Heart left ventricle (tissue), 13 donors: ENCODE measurements at regions not wholly inside any gene's neighbourhood (a gene's known extent, or its start where the extent isn't known, plus 50 kb on each side); places are given as distances from the start of the nearest gene placed in this dataset.

Experiments used
- POLR2A ChIP-seq, 2 donors: fragments of 450-650 bp; IDR thresholded peaks; one replicate each; pipeline ENCODE4 v1.6.1; 2017; ENCODE audit warnings: antibody characterized with exemption in 2 of 2, mild to moderate bottlenecking in 2 of 2, moderate library complexity in 2 of 2
- TF ChIP-seq, protein P1 (sequence below), 12 donors: fragments of 200-600 bp; sonication (generic) in 4 of 12; IDR thresholded peaks; one replicate each; pipeline versions ENCODE4 v1.5.0 to v1.8.0; 2018 to 2022; ENCODE audit warnings: antibody characterized with exemption in 12 of 12, mild to moderate bottlenecking in 5 of 12
- donor health status: ischemic (EF 13 %, LVEDD 7.1; RV severe dilation, severe dysfunction).
- donor health status: DM: no; HTN: yes; CAD: no.
- donor health status: DM: no; HTN: no; CAD: no.
- donor health status: ischemic (EF 25% LVEDD 6.9; RV normal size, moderate dysfunction).
- donor health status: ischemic (EF 25% LVEDD 5.7; RV mildly dilated, moderate dysfunction).
- donor health status: ischemic (EF 35%, LVEDD 5.7; RV mildly dilated, moderate dysfunction).
- donor health status: nonischemic (EF 11% LVEDD 7.7; RV severe dilation, severe dysfunction).
- donor health status: DM: yes; HTN: yes; CAD: no.
- donor health status: PGD.
- donor health status: ischemic (EF 29% LVEDD 5.4; RV normal size, mild dysfunction).
- donor health status: nonischemic (EF 23%, LVEDD 6.1; RV moderate dilation, normal function).

DNA sequence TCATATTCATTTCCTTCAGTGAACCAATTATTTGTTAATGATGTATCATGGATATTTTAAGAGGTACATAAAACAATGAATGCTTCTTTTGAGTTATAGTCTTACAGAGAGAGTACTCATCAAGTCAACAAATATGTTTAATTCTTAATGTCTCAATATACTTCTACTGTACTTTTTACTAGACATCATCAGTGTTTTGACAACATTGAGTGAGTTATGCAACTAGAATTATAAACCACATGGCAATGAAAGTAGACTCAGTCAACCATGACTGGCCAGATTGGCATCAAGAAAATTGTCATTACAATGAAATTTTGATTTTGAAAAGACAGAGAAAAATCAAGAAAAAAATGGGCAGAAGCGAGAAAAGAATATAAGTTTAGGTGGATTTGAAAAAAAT lies 1248.1 kb upstream of the CDH18 start:
- TF ChIP-seq, protein P1, sequence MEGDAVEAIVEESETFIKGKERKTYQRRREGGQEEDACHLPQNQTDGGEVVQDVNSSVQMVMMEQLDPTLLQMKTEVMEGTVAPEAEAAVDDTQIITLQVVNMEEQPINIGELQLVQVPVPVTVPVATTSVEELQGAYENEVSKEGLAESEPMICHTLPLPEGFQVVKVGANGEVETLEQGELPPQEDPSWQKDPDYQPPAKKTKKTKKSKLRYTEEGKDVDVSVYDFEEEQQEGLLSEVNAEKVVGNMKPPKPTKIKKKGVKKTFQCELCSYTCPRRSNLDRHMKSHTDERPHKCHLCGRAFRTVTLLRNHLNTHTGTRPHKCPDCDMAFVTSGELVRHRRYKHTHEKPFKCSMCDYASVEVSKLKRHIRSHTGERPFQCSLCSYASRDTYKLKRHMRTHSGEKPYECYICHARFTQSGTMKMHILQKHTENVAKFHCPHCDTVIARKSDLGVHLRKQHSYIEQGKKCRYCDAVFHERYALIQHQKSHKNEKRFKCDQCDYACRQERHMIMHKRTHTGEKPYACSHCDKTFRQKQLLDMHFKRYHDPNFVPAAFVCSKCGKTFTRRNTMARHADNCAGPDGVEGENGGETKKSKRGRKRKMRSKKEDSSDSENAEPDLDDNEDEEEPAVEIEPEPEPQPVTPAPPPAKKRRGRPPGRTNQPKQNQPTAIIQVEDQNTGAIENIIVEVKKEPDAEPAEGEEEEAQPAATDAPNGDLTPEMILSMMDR (IDR thresholded peaks at IDR 0.05) = no peak
- no peak for TF ChIP-seq POLR2A (IDR thresholded peaks at IDR 0.05)
